MM.1S (cell line): ENCODE measurements at regions not wholly inside any gene's neighbourhood (a gene's known extent, or its start where the extent isn't known, plus 50 kb on each side); places are given as distances from the start of the nearest gene placed in this dataset.

Experiments
- CTCF ChIP-seq: fragments of 300-600 bp; sonication (generic); IDR thresholded peaks from 2 replicates; pipeline ENCODE4 v1.5.1; 2016; ENCODE audit warnings: antibody characterized with exemption, low read length, mixed read lengths
- EZH2 ChIP-seq: fragments of 300-600 bp; sonication (generic); optimal IDR thresholded peaks from 2 replicates; pipeline ENCODE3; 2017; ENCODE audit warnings: low read depth, mild to moderate bottlenecking, antibody characterized with exemption, low read length, mixed read lengths
- EZH2phosphoT487 ChIP-seq: fragments of 300-600 bp; sonication (generic); IDR thresholded peaks from 2 replicates; pipeline ENCODE4 v1.6.1; 2018; ENCODE audit warnings: antibody characterized with exemption, low read length

GRCh38 chrX:12011075-12011474, 127.2 kb upstream of the FRMPD4 start:
- no peak for TF ChIP-seq EZH2phosphoT487
- no peak for TF ChIP-seq CTCF
- TF ChIP-seq EZH2, result no peak
